ENCODE measurements at regions not wholly inside any gene's neighbourhood (a gene's known extent, or its start where the extent isn't known, plus 50 kb on each side); places are given as distances from the start of the nearest gene placed in this dataset.

DNA sequence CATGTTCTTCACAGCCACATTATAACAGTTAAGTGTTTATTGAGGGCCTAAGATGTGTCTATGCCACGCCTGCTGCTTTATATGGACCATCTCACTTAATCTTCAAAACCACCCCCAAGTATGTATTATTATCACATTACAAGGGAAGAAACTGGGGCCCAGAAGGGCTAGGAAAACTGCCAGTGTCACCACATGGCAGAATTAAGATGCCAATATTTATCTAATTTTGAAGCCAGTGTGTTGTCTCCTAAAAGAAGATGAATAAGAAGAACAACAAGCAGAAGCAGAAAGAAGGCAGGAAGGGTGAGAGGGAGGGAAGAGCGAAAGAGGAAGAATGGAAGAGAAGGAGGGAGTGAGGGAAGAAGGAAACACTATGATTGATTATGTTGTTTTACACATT, 491.3 kb upstream of the IL12A start:
- no peak for TF ChIP-seq EZH2 (IDR thresholded peaks at IDR 0.05; ENCODE audit: low read depth, unreplicated experiment)
- TF ChIP-seq, protein P1, sequence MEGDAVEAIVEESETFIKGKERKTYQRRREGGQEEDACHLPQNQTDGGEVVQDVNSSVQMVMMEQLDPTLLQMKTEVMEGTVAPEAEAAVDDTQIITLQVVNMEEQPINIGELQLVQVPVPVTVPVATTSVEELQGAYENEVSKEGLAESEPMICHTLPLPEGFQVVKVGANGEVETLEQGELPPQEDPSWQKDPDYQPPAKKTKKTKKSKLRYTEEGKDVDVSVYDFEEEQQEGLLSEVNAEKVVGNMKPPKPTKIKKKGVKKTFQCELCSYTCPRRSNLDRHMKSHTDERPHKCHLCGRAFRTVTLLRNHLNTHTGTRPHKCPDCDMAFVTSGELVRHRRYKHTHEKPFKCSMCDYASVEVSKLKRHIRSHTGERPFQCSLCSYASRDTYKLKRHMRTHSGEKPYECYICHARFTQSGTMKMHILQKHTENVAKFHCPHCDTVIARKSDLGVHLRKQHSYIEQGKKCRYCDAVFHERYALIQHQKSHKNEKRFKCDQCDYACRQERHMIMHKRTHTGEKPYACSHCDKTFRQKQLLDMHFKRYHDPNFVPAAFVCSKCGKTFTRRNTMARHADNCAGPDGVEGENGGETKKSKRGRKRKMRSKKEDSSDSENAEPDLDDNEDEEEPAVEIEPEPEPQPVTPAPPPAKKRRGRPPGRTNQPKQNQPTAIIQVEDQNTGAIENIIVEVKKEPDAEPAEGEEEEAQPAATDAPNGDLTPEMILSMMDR (conservative IDR thresholded peaks at IDR 0.05; ENCODE audit: low read depth in 2 of 2) = no peak
- TF ChIP-seq ZNF331 (CRISPR knock-in tag; IDR thresholded peaks at IDR 0.05; ENCODE audit: low read depth) = no peak
- TF ChIP-seq POLR2AphosphoS5 (IDR thresholded peaks at IDR 0.05; ENCODE audit: low read depth) = no peak
- TF ChIP-seq, protein P2, sequence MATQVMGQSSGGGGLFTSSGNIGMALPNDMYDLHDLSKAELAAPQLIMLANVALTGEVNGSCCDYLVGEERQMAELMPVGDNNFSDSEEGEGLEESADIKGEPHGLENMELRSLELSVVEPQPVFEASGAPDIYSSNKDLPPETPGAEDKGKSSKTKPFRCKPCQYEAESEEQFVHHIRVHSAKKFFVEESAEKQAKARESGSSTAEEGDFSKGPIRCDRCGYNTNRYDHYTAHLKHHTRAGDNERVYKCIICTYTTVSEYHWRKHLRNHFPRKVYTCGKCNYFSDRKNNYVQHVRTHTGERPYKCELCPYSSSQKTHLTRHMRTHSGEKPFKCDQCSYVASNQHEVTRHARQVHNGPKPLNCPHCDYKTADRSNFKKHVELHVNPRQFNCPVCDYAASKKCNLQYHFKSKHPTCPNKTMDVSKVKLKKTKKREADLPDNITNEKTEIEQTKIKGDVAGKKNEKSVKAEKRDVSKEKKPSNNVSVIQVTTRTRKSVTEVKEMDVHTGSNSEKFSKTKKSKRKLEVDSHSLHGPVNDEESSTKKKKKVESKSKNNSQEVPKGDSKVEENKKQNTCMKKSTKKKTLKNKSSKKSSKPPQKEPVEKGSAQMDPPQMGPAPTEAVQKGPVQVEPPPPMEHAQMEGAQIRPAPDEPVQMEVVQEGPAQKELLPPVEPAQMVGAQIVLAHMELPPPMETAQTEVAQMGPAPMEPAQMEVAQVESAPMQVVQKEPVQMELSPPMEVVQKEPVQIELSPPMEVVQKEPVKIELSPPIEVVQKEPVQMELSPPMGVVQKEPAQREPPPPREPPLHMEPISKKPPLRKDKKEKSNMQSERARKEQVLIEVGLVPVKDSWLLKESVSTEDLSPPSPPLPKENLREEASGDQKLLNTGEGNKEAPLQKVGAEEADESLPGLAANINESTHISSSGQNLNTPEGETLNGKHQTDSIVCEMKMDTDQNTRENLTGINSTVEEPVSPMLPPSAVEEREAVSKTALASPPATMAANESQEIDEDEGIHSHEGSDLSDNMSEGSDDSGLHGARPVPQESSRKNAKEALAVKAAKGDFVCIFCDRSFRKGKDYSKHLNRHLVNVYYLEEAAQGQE (IDR thresholded peaks at IDR 0.05; ENCODE audit: unreplicated experiment) = no peak
- no peak for TF ChIP-seq EZH2phosphoT487 (IDR thresholded peaks at IDR 0.05; ENCODE audit: unreplicated experiment)
- no peak for TF ChIP-seq STAT1 (IDR thresholded peaks at IDR 0.05; ENCODE audit: unreplicated experiment)
- no peak for TF ChIP-seq JUNB (IDR thresholded peaks at IDR 0.05; ENCODE audit: unreplicated experiment)
- no peak for TF ChIP-seq CREB1 (CRISPR knock-in tag; IDR thresholded peaks at IDR 0.05; ENCODE audit: low read depth)
- TF ChIP-seq ZNF462 (CRISPR knock-in tag; IDR thresholded peaks at IDR 0.05) = no peak
- no peak for TF ChIP-seq NANOG (IDR thresholded peaks at IDR 0.05; ENCODE audit: borderline replicate concordance)
- TF ChIP-seq, protein P3, sequence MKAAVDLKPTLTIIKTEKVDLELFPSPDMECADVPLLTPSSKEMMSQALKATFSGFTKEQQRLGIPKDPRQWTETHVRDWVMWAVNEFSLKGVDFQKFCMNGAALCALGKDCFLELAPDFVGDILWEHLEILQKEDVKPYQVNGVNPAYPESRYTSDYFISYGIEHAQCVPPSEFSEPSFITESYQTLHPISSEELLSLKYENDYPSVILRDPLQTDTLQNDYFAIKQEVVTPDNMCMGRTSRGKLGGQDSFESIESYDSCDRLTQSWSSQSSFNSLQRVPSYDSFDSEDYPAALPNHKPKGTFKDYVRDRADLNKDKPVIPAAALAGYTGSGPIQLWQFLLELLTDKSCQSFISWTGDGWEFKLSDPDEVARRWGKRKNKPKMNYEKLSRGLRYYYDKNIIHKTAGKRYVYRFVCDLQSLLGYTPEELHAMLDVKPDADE (IDR thresholded peaks at IDR 0.05) = no peak
